ENCODE measurements at regions not wholly inside any gene's neighbourhood (a gene's known extent, or its start where the extent isn't known, plus 50 kb on each side); places are given as distances from the start of the nearest gene placed in this dataset.

DNA sequence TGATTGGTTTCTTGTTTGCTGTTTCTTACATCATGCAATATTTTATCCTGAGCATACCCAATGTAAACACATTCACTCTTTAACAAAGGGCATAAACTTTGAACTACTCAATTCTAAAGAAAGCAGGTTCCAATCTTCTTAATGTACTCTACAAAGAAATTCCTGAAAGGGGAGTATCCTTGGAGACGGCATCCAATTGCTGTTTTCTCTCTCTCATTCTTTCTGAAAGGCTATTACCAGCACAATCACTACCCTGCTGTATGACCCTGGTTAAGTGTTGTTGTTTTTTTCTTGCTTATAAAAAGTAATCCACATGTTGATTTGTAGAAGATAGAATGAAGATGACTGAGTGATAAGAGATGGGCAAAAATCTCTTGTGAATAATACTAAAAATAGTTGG is 176.0 kb downstream of the ZNF365 start:
- no peak for DNase-seq (ENCODE audit: low read depth)

DNA sequence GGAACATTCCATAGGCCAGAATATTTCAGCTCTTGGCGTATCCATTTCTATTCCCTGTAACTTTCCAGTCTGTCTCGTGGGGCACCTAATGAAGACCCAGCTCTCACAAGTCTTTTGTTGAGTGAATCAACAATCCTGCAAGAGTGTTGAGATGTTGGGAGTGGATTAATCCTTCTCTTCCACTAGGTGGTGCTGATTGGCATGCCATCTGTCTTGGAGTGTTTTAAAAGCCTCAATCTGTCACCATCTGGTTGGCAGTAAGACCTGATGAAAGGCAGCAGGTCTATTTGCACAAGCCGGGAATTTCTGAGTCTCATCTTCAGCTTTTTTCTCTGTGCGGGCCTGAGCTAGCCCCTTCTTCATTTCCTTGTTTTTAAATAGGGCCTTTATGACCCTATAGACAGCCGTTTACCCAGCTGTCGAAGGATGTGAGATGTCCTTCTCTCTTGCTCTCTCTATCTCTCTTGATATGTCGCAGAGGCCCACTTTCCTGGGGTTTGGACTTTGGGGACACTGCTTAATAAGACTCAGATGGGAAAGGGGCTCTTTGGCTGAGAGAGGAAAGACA is 180.5 kb downstream of the ZNF365 start:
- DNase-seq (ENCODE audit: low read depth), result no peak

DNA sequence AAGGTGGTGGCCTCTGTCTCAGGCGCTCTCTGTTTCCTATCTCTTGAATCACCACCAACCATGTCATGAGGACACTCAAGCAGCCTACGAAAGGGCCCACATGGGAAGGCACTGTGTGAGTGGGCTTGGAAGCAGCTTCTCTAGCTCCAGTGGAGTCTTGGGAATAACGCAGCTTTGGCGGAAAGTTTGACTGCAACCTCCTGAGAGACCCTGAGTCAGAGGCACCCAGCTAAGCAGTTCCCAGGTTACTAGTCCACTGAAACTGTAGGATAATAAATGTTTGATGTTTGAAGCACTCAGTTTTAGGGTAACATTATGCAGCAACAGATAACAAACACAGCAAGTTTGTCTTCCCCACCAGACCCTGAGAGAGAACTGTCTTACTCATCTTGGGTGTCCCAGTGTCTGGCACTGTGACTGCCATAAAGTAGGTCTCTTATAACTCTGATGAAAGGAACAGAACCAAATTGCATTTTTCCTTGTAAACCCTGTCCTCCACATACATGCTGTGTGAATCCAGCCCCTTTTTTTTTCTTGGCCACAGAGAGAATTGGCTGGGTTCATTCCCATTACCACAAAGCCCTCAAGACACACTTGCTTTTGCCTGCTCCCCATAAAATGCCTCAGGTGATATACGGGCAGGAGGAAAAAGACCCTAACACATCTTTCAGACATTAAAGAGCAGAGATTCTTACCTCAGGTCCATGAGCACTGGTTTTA is 185.5 kb downstream of the ZNF365 start:
- DNase-seq (ENCODE audit: low read depth), result no peak

DNA sequence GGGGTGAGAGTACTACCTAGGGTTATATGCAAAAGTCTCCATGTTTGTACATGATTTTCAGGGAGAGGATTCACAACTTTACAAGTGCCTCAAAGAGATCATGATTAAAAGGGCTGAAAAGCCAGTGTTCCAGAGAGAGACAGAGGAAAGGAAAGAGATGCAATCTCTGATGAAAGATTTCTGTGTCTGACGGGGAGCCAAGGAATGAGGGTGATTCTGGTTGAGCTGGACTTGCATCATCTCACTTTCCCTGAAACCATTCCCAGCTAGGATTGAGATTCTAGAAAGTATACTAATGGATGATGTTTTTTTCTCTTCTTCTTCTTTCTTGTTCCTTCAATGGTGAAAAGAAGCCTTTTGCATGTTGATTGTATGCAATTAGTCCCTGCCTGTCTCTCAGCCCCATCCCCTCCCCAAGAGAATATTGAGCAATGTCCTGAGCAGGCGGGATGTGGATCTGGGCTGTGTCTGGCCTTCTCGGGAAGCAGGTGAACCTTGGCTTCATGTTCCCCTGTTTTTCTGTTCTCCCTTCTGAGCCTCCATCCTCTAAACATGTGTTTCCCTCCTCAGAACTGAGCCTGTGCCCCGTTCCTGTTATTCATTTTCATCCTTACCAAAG is 186.1 kb downstream of the ZNF365 start:
- DNase-seq (ENCODE audit: low read depth), result no peak

DNA sequence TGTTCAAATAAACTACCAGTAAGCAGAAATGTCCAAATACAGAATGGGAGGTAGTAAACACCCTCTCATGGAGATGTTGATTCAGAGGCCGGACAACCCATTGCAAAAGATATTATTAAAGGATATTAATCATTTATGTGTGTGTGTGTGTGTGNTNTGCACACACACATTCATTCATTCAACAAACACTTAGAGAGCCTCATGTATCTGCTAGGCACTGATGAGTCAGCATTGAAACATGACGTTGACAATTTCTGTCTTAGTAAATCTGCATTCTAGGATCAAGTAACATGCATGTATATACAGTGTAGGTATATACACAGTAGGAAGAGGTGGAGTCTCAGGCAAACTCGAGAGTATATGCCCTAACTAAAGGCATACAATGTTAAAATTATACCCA is 187.0 kb downstream of the ZNF365 start:
- no peak for DNase-seq (ENCODE audit: low read depth)

DNA sequence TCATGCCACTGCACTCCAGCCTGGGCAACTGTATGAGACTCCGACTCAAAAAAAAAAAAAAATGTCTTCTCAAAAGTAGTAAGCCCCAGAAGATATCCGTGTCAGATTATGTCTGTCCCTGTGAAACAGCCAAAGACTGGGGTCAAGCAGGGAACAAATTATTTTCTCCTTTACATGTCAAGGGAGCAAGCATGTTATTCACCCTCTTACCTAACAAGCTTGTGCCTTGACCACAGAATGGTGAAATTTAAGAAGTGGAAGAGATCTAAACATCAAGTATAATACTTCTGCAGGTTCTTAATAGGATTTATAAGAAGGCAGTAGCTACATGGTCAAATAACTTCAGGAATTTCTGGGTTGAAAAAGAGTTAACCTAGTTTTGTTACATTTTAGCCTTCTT is 187.9 kb downstream of the ZNF365 start:
- no peak for DNase-seq (ENCODE audit: low read depth)

DNA sequence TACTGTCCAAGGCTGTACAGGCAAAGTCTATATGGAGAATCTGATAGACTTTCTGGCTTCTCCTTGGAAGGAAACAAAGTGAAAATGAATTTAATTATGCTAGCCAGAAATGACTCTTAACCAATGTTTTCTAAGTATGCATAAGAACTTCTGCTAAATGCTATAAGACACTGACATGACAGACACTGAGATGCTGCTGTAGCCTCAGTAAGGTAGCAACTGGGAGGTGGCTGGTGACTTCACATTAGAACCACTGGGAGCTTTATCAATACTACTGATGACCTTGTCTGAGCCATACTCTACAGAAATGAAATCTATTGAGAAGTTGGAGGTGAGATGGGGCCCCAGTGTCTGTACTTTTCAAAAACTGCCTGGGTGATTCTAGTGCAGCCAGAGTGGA is 188.6 kb downstream of the ZNF365 start:
- DNase-seq (ENCODE audit: low read depth), result no peak

DNA sequence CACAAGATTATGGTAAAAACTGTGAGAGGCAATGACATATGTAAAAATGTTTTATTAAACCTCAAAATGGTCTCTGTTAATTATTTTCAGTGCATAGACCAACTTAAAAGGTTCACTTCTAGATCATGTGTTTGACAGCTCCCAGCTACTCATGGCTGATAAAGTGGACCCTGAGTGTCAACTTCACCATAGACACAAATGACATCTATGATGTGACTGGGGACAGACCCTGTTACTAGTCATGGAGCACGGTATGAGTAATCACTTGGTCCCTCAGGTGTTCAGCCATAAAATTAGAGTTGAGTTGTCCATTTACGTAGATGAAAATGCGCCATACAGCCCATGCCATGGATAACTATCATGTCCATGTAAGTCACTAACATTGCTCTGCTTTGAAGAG is 199.8 kb downstream of the ZNF365 start:
- DNase-seq (ENCODE audit: low read depth), result no peak

DNA sequence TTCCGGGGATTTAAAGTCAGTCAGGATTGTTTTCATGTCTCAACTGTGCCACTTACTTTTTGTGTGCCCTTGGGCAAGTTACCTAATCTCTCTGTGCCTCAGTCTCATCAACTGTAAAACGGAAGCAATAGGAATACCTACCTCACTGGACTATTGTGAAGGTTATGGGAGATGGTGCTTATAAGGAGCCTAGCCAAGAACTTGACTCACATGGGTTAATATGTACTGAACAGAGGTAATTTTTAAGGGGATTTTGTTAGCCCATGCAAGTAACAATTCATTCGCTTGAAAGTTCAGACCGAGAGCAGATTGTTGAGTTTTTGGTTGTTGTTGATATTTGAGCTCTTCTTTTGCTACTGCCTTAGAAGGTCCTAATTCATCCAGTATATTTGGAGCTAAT is 202.9 kb downstream of the ZNF365 start:
- no peak for DNase-seq (ENCODE audit: low read depth)

DNA sequence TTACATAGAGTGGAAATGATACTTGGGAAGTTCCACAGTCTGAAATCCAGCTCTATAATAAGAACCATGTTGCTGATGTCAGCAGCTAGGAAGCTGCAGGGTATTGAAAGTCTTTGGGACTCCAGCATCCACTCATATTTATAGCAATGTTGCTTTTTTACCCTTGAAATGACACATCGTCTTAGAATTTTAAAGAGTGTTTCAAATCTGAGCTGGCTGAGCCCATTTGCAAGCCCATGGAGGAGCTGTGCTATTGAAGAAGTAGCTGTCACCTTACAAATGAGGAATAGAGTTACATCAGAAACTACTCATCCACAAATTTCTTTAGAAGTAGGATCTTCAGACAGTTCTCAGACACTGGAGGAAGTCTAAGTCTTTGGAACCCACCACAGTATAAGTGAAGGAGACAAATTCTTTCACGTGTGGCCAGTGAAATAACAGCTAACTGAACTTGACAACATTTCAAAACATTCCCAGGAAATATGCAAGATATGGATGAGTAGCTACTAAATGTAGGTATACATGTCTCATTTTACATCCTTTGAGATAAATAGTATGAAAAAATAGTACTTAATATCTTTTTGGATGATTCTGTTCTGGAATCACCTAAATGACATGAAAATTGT is 203.6 kb downstream of the ZNF365 start:
- no peak for DNase-seq (ENCODE audit: low read depth)

DNA sequence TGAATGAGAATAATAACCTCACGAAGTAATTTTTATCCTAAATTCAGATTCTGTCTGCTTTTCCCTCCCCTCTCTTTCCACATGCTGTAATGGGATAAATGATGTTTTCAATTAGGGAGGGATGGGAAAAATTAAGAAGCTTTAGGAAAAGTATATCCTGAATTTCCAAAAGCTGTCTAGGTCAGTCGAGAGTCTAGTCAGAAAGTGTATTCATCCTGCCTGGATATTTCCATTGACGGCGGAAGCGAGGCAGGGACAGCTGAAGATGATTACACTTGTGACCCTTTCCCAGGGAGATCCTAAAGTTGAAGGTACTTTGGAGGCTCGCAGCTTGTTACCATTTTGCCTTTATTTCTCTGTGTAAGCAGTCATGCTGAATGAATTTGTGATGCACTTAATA is 204.1 kb downstream of the ZNF365 start:
- DNase-seq (ENCODE audit: low read depth), result no peak

DNA sequence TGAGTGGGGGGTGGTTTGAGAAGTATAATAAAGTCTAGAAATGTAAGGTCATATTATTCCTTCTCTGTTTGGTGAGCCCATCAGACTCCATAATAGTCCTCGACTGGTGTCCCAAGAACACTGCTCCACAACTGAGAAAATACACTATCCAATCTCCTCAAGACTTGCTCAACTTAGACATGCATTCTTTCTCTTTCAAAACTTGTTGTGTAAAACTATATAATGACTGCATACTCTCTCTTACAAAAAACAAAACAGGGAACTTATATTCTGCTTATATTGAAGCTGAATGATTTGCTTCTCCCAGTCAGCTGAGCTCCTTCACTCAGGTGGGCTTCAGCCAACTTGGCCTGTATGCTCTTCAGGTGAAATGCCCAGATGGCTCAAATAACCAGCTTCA is 204.7 kb downstream of the ZNF365 start:
- DNase-seq (ENCODE audit: low read depth), result no peak

DNA sequence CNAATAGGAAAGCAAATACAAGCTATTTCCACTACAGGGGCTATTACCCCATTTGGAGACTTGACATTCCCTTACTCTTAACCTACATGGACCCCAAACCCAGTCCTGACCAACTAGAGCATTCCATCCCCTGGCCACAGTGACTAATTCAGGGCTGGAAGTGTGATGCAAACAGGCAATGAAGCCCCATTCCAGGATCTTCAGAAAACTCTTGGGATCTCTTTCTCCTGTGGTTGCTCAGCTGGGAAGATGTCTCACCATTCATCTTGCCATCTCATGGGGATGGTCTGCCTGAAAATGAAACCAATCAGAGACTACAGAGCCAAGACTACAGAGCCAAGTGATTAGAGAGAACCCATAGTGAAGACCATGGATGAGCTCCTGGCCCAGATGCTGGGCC is 206.2 kb downstream of the ZNF365 start:
- DNase-seq (ENCODE audit: low read depth), result no peak

DNA sequence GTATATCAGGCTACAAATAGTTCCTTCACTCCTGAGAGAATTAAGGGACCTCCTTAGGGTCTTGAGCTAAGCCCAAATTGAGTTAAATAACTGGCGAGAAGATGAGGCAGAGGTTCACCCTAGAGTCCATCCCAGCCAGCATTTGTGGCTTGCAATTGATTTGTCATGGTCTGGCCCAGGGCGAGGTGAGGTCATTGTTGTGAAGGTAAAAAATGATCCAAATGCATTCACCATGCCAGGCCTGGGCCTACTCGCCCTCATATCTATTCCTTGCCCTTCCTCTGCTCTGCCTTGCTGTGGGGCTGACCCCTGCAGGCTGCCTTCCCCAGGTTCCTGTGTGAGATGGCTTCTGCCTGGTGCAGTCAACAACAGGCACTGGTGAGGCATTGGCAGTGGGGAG is 207.2 kb downstream of the ZNF365 start:
- no peak for DNase-seq (ENCODE audit: low read depth)

DNA sequence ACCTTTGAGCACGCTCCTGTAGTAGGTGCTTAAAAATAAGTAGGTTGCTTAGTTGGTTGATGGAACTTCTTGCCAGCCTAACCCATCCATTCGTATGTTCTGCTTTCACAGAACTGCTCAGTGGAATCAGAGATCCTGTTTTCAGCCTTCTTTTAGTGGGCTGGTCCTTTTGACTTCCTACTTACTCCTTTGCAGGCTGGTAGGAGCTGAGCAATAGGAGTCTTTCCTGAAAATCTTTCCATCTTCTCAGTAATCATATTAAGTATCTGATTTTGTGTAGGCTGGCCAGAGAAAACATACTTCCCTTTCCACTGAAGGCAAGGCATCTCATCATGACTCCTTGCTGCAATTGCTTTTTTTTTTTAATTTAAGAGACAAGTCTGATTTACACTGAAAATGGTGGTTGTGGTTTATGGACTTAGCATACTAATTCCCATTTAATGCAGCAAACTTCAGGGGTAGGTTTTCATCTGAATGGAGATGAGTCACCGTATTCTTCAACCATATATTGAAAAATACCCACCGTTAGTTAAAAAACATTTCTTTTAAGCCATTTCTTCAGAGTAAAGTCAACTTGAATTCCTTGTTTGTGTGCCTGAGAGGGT is 208.0 kb downstream of the ZNF365 start:
- DNase-seq (ENCODE audit: low read depth), result no peak

DNA sequence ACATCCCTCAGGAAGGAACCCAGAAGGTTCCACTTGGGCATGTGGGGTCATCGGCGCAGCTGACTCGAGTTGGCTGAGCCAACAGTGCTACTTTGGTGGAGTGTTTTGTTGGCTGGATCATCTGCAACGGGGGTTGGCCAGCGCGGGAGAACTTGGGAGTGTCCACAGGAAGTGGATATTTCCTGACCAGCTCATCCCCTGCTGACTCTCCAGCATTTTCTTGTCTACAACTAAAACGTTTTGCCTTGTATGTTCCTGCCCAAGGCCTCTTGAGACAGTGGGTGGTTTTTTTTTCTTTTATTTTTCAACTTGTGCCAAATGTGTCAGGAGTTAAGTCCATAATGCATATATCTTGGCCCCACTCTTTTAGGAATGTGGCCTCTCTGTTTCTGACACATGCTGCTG is 208.6 kb downstream of the ZNF365 start:
- DNase-seq (ENCODE audit: low read depth), result no peak

DNA sequence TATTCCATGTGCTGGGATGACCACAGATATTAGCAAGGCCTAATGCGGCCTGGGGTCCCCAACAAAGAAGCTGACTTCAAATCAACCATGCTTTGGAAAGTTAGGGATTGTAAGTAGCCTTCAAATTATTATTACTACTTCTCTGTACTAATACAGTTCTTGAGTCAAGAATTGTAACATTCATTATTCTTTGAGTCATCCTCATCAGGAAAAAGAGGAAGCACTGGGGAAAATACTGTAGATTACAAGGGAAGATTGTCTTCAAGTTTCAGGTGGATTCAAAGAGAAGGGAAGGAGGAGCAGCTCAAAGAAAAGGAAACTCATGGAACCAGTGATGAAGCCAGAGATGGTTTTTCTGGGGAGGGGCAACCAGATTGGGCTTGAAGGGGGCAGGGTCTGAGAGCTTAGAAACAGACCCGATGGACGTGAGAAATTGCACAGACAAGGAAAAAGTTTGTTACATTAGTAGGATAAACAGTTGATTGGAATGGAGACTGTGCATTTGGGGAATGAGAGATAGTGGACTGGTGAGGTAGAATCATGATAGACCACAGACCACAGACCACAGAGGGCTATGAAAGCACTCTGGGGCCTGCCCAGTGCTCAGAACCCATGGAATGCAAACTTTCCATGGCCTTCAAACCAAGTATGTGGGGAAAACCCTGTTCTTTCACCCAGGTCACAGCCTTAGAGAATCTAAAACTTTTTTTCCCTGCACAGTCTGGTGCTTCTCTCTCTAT is 209.9 kb downstream of the ZNF365 start:
- DNase-seq (ENCODE audit: low read depth), result no peak

DNA sequence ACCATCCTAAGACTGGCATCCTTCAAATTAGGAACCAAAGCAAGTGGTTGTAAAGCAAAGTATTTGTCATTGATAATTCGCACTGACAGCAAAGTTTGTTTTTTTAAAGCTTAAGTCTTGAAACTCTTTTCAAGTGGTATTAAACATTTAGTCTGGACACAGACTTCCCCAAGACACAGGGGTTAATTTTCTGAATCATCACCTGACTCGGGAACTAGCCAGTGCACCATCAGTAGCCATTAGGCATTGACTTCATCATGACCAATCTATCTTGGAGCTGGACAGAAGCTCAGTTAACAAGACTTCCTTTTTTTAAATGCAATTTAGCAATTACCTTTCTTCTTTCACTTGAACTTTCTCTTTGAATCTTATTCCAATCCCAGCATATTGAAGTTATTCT is 210.6 kb downstream of the ZNF365 start:
- no peak for DNase-seq (ENCODE audit: low read depth)

DNA sequence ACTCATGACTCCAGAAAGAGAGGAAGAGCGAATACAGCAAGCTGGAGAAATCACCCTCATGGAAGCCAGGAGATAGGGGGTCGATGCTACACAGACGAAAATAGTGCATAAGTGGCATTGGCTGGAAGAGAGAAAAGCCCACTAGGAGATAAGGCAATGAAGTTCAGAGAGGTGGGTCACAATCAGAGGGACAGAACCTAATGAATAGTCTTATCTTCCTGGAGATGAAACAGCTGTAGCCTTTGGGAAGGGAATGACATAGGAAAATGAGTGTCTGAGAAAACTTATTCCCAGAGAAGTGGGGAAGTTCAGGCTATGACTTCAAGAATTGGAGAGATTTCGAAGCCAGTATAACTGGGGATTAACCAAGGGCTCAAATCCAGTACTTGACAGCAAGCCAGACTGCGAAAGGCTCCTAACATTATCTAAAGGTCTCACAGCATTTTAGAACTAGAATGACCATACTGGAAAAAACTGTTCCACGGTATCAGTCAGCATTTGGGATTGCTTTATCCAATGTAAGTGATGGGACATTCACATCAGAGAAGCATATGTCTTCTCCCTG is 211.1 kb downstream of the ZNF365 start:
- no peak for DNase-seq (ENCODE audit: low read depth)

DNA sequence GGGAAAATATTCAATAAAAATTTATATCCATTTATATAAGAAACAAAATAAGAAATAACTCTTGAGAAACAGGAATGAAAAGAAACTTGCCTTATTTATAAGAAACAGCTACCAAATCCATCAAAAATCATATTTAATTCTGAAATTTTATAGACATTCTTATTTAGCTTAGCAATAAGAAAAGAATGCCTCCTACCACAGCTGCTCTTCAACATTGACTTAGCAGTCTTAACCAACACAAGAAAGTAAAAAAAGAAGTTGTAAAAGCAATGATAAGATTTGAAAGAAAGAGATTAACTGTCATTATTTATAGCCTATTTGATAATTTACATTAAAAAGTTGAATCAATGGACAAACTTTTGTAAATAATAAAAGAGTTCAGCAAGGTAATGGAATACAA is 212.8 kb downstream of the ZNF365 start:
- no peak for DNase-seq (ENCODE audit: low read depth)

DNA sequence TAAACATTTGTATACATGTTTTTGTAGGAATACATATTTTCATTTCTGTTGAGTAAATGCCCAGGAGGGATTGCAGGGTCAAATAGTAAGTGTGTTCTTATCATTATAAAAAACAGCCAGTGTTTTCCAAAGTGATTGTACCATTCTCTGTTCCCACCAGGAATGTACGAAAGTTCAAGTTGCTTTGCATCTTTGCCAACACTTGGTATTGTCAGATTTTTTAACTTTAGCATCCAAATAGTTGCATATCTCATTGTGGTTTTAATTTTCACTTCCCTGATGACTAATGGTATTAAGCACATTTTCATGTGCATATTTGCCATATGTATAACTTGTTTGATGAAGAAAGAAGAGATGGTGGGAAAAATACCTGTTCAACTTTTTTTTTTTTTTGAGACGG is 213.9 kb downstream of the ZNF365 start:
- no peak for DNase-seq (ENCODE audit: low read depth)

DNA sequence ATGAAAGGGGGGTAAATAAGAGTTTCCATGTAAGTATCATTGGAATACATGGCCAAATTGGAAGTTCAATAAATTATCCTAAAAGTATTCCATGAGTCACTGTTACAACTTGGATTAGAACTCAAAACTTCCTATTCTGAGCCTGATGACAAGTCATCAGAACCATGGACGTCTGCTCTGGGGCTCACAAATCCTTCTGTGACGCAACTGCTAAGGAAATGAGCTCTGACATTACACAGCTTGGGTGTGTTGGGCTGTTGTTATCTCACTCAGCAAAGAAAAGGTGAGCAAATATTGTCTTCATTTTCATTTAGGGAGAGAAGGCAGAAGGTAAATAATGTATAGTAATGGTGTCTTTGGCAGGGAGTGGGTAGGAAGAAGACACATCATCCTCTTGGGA is 214.8 kb upstream of the ADO start:
- DNase-seq (ENCODE audit: low read depth), result no peak
